ENCODE measurements at regions not wholly inside any gene's neighbourhood (a gene's known extent, or its start where the extent isn't known, plus 50 kb on each side); places are given as distances from the start of the nearest gene placed in this dataset.

- TF ChIP-seq YY1 (IDR thresholded peaks at IDR 0.05; ENCODE audit: low read depth) (no peak), USF1 (IDR thresholded peaks at IDR 0.05) (no peak), MAX (IDR thresholded peaks at IDR 0.05) (peak; percentile 18; the same call in 1 of the 2 replicates), TEAD4 (IDR thresholded peaks at IDR 0.05) (peak; percentile 82), TAF1 (IDR thresholded peaks at IDR 0.05; ENCODE audit: low read depth) (no peak), CEBPB (IDR thresholded peaks at IDR 0.05) (peak; percentile 93), REST (IDR thresholded peaks at IDR 0.05; ENCODE audit: low read depth) (no peak), TCF12 (IDR thresholded peaks at IDR 0.05; ENCODE audit: low read depth) (peak; percentile 32; the same call in 1 of the 2 replicates), NFIC (IDR thresholded peaks at IDR 0.05) (no peak), FOXM1 (IDR thresholded peaks at IDR 0.05; ENCODE audit: borderline replicate concordance, low read depth) (0 out of 2 replicates have a peak, but pooled peaks have one; percentile 29), EP300 (IDR thresholded peaks at IDR 0.05; ENCODE audit: borderline replicate concordance) (no peak), RAD21 (IDR thresholded peaks at IDR 0.05; ENCODE audit: low read depth) (no peak), CREB1 (IDR thresholded peaks at IDR 0.05; ENCODE audit: low read depth) (no peak), EGR1 (IDR thresholded peaks at IDR 0.05) (no peak)
Measured at GRCh38 chr17:70687421-70687820, 518.1 kb downstream of the KCNJ2 start.
